HG03432 (cell line): ENCODE measurements at regions not wholly inside any gene's neighbourhood (a gene's known extent, or its start where the extent isn't known, plus 50 kb on each side); places are given as distances from the start of the nearest gene placed in this dataset.
"Not testable (repeated sequence)": the region's sequence is repeated elsewhere in the genome, so short reads cannot be mapped to it uniquely, and the experiment has no call there.

Experiments
- ATAC-seq: cut with Tn5 transposase; IDR thresholded peaks from one replicate; pipeline ENCODE4 v1.9.1; 2021; ENCODE audit warnings: mild to moderate bottlenecking, moderate library complexity; ENCODE audit not compliant: unreplicated experiment

DNA sequence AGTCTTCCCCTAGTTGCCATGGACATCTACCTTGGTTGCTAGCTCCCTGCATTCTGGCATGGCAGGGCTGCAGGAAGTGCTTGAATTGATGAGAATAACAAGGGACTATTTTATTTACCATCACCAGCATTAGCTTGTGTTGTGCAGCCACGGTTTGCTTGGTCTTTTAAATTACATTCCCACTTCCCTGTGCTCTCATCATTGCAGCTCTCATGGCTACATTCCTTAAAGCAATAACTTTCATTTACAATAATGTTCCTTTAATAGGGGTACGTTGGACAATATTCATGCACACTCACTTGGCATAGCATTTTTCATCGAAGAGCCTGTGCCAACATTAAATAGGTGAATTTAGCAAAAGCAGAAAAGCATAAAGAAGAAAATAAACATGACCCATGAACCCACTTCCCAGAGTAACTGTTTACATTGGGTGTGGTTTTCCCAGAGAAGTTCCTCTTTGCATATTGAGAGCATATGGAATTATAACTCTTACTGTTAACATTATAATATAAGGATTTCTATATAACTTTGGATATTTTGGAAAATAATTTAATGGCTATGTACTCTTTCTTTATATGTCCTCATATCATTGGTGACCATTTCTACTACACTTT lies 113.2 kb upstream of the VWC2 start:
- ATAC-seq = no peak

DNA sequence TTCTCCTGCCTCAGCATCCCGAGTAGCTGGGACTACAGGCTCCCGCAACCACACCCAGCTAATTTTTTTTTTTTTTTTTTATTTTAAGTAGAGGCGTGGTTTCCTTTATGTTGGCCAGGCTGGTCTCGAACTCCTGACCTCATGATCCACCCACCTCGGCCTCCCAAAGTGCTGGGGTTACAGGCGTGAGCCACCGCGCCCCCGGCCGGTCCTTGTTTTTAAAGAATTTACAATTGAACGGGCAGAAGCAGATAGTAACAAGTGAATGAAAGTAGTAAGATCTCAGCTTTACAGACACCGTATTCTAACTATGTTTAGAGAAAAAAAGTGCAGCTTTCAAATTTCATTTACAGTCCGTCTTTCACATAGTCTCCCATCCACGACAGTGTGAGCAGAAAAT lies 112.5 kb upstream of the VWC2 start:
- ATAC-seq = no peak

DNA sequence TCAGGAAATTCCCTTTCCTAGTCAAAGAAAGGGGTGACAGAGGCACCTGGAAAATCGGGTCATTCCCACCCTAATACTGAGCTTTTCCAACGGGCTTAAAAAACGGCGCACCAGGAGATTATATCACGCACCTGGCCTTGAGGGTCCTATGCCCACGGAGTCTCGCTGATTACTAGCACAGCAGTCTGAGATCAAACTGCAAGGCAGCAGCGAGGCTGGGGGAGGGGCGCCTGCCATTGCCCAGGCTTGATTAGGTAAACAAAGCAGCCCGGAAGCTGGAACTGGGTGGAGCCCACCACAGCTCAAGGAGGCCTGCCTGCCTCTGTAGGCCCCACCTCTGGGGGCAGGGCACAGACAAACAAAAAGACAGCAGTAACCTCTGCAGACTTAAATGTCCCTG lies 107.5 kb upstream of the VWC2 start:
- ATAC-seq = not testable (repeated sequence)

DNA sequence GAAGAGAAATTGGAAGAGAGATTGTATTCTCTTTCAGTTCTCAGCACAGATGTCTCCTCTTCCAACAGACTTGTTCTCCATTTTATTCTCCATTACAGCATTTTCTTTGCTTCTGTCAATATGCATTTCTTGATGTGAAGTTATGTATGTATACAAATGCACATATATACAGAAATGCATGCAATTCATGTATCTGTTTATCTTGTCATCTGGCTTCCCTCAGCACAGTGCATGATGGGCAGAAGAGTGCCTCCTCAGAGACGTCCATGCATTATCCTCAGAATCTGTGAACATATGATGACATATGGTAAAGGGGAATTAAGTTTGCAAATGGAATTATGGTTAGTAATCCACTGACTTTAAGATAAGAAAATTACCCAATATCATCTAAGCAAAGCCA lies 106.7 kb upstream of the VWC2 start:
- ATAC-seq = no peak

DNA sequence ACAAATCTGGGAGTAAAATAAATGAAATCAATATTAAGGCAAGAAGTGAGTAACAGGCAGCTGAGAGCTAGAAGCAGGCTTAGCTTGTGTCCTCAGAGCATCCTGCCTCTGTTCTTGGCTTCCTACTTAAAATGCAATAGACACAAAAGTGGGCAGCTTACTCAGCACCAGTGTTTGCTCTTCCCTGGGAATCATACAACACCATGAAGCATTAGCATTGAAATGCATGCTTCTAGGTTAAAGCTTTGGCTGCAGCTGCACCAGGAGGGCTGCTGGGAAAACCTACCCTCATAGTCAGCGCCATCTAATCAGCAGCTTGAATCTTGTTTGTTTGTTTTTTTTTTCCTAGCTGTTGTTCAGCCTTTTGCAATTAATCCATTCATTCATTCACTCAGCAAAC lies 104.2 kb upstream of the VWC2 start:
- ATAC-seq = no peak

DNA sequence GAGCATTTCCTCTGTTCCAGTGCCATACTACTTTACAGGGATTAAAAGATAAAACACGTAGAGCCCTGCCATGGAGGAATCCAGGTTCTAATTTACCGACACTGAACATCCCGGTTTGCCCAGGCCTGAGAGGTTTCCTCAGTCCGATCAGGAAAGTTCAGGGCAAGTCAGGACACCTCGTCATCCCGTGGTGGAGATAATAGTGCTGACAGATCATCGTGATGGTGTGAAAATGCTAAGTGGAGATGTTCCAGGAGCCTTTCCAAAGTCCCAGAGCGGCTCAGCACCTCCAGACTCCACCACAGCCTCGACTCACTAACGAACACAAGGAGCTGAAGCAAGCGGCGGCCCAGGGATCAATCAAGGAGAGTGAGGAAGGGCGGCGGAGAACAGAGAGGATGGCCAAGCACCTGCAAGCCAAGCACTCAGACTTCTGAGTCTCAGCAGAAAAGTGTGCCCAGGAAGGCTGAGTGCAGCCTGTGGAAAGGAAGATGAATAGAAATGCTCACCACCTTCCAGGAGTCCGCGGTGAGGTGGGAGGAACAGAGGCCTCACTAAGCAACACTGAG lies 103.7 kb upstream of the VWC2 start:
- ATAC-seq = no peak

DNA sequence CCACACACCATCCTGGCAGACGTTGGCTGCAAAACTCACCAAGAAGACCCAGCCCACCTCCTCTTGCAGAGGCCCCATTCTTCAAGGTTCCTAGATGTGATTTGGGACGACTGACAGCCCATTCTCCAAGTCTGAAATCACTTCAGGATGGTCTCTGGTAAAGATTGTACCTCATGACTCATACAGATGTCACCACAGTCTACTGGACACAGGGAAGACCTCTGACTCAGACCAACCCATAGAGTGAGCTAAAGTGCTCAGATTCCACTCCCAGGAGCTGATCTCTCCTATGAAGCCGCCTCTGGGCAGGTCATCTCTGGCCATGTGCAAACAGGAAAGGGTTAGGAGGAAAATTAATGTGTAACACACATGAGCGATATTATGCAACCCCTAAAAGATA lies 102.4 kb upstream of the VWC2 start:
- ATAC-seq = no peak

DNA sequence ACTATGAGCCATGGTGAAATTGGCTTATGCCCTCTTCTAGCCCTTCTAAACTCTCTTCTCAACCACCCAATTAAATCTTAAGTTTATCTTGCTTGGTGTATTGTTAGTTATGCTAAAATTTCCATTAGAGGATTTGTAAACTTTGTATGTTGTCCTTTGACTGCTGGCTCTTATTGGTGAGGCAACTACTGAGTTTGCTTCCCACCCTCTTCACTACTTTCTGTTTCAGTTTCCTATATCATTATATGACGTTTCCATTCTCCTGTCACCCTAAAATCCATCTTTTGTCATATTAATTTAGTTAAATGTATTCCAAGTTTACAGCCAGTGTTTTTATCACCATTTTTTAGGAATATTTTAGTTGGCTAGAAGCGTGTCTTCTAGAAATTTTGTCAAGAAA lies 80.9 kb upstream of the VWC2 start:
- no peak for ATAC-seq

DNA sequence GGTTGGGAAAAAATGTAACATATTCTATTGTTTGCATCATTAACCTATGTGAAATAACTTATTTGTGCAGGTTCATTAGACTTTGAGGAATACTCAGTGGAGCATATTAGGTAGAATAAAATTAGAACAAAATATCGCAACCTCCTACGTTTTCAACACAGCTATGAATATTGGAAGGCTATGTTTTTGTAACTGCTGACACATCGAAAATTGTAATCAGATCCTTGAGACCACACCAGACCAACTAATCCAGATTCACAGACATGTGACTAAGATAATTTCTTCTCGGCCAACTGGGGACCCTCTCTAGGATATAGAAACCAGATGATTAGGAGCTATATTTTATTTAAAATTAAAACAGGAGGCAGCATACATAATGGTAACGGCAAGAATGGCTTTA lies 77.5 kb upstream of the VWC2 start:
- ATAC-seq = no peak

DNA sequence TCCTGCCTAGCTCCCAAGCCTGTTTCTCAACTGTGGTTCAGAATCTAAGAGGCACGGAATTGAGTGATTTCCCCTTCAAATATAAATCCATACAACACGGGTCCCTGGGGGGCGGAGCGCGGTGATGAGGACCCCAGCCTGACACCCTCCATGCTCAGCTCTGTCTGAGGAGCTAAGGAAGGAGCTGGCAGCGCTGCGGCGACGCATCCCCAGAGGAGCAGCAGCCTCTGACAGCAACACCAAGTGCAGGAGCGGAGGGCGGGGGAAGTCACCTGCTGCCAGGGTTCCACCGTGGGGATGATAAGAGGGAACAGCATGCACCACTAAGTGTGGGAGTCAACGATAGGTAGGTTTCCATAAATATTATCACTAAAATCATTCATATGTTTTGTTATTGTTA lies 72.6 kb upstream of the VWC2 start:
- ATAC-seq = no peak

DNA sequence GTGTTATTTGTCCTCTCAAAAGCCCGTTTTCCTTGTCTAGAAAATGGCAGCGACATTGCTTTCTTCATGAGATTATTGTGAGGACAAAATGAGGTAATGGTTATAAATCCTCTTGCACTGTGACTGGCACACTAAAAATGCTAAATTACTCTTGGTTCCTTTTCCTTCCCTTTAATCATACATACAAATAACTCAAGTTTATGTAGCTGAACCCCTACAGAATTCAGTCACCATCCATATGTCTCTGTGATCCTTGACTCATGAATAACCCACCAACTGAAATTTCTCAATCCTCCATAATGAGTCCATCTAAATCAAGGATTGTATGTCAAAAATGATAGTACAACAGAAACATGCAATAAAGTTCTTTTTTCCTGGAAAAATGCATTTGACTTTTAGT lies 71.3 kb upstream of the VWC2 start:
- ATAC-seq = no peak

DNA sequence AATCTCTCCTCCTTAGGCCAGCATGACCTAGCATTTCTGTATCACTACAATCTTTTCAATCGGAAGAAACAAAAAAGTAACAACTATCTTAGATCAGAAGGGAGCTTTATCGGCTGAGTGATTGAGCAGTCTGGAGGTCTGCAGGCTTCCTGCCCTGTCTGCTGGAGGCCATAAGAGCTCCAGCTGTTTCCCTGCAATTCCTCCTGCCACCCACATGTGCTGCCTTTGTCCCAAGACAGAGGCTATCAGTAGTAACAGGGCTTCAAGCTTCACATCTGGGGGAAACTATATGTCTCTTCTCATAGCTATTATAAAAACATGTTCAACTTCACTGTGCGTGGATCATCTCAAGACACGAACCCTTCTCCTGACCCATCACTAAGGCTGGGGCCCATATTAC lies 70.1 kb upstream of the VWC2 start:
- no peak for ATAC-seq

DNA sequence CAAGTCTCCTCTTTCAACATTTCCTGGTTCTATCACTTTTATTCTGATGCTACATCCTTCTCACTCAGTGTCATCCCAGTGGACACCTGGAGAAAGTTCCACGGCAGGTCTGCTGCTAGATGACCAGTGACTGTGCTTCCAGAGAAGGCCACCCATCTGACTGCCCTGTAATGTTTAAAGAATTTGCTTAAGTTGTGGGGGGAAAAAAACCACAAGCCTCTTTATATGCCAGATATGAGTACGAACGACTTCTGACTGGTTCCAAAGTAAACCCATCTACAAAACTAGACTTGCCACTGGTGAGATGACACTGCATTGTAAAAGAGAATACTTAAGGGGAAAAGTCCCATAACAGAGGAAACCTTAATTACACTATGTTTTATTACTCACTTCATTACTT lies 69.6 kb upstream of the VWC2 start:
- no peak for ATAC-seq

DNA sequence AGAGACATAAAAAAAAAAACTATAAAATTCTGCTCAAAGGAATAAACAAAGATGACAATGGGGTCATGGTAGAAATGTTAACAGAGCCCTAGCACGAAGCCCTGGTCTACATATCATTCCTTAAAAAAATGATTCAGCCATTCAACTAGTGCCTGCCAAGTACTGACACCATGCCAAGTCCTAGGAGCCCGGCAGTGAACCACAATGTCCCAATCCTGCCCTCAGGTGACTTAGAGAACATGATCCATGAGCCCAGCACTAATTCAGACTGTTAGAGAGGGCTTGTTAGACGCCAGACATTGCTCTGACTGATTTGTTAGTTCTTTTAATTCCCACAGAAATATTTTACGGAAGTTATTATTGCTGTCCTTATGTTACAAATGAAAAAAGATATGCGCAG lies 67.3 kb upstream of the VWC2 start:
- no peak for ATAC-seq

DNA sequence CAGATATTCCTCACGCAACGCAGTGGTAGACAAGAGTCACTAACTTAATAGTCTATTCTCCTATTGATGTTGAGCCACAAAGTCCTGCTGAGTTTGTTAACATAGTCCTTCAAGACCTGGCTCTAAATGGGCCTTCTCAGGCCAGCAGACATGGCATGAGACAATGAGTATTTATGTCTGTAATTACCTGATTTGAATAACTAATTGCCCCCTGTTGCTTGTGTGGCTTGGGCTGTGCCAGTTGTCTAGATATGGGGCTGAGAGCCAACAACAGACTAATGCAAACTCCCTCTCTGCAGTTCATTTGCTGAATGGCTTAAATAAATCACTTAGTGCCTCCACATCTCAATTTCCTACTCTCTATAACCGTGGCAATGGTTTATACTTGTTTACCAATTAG lies 65.5 kb upstream of the VWC2 start:
- ATAC-seq = no peak

DNA sequence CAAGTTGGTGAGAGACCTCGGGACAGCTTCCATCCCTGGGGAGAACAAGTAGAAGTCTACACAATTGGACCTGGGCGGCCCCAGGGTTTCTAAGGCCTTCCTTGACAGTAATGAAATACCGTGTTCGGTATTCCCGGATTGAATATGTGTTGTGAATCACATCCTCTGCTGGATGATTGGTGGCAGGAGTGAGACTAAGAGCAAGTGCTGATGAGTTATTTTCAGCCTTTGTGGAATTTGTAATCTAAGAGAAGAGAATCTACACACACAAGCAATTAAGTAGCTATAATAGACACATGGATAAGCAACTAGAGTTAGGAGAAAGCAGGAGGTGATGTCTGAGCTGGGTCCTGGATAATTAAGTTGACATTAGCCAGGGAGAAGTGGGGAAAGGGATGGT lies 64.8 kb upstream of the VWC2 start:
- no peak for ATAC-seq

DNA sequence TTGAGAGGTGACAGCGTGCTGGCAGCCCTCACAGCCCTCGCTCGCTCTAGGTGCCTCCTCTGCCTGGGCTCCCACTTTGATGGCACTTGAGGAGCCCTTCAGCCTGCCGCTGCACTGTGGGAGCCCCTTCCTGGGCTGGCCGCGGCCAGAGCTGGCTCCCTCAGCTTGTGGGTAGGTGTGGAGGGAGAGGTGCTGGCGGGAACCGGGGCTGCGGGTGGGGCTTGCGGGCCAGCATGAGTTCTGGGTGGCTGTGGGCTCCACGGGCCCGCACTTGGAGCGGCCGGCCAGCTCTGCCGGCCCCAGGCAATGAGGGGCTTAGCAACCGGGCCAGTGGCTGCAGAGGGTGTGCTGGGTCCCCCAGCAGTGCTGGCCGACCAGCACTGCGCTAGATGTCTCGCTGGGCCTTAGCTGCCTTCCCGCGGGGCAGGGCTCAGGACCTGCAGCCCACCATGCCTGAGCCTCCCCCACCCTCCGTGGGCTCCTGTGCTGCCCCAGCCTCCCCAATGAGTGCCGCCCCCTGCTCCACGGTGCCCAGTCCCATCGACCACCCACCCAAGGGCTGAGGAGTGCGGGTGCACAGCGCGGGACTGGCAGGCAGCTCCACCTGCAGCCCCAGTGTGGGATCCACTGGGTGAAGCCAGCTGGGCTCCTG lies 62.2 kb upstream of the VWC2 start:
- ATAC-seq = not testable (repeated sequence)

DNA sequence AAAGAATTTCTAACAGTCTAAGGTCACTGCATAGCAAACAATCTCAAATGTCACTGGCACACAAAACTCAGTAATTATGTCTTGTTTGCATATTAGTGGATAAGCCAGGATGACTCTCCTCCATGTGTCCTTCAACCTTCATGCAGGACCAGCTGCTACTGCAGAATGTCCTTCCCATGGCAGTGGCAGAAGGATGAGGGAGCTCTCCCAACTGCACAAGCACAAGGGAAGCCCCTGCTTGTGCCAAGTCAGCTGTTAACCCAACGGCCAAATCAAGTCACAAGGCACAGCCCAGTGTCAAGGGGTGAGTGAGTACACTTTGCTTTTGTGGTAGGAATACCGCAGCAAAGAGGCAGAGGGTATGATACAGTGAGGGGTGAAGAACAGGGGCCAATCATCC lies 59.3 kb upstream of the VWC2 start:
- ATAC-seq = no peak

DNA sequence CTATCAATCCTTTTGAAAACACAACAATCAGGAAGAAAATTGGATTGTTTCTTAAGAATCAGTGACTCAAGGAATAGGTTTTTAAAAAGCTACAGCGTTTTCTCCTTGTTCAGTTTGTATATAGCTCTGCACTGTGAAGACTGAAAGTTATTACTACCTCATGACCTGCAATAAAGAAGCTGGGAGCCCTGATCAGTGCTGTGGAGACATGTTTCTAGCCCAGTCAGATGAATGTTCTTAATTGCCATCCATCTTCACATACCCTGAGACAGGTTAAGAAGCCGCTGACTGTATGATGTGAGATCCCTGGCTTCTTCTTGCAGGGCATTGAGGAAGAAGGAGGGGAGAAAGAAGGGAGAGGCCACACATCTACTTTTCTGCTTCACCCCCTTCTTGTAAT lies 58.0 kb upstream of the VWC2 start:
- no peak for ATAC-seq

DNA sequence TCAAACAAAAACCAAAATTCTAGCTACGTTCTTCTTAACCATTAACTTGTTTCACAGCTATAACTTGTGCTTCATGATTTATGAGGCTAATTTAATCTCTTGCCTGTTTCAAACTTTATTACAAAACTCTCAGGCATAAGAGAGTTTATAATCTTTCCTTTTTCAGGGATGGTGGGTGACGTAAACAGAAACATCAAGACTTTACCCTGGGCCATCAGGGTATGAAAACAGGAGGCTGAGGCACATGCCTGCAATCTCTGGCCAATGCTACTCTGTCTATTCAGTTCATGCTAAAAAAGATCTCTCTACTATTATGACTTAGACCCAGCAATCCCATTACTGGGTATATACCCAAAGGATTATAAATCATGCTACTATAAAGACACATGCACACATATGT lies 55.9 kb upstream of the VWC2 start:
- no peak for ATAC-seq

DNA sequence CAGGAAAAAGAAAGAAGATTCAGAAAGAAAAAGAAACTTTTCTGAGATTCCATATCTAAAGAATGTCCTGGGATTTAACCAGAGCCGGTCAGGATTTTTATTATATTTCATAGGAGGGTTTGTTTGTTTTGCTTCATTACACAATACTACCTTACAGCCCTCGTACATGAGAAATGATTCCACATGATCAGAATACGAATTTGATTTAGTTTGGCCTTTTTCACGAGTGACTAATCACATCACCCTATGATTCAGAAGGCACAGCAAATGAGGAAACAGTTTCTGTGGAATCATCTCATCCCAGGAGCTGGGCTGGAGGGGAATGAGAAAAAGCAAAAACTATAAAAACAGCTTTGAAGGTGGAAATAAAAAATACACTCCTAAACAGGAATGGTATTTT lies 54.7 kb upstream of the VWC2 start:
- ATAC-seq = no peak

DNA sequence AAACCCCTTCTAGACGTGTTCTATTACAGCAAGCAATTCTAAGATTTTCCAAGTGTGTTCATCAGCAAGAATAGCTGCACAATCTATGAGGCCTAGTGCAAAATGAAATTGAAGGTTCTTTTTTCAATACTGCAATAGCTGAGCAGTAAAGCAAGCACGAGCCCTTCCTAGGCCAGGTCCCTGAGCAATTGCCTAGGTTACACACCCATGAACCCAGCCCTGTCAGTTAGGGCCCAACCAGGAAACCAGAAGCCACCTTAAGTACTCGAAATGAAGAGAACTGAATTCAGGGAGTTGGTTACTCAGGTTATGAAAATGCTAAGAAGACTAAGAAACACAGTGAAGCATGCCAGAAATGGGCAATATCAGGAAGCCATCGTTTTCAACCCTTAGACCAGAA lies 52.0 kb upstream of the VWC2 start:
- ATAC-seq = no peak
